ENCODE measurements at regions not wholly inside any gene's neighbourhood (a gene's known extent, or its start where the extent isn't known, plus 50 kb on each side); places are given as distances from the start of the nearest gene placed in this dataset.

DNA sequence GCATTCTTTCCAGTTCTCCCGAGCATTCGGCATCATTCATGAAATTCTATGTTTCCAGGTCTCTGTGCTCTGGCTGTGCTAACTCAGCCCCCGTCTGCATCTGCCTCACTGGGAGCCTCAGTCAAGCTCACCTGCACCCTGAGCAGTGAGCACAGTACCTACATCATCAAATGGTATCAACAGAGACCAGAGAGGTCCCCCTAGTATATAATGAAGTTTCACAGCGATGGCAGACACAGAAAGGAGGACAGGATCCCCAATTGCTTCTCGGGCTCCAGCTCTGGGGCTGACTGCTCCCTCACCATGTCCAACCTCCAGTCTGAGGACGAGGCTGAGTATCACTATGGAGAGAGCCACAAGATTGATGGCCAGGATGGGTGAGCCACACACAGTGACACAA lies 52.8 kb upstream of the IGLL5 start:
- TF ChIP-seq, protein P1, sequence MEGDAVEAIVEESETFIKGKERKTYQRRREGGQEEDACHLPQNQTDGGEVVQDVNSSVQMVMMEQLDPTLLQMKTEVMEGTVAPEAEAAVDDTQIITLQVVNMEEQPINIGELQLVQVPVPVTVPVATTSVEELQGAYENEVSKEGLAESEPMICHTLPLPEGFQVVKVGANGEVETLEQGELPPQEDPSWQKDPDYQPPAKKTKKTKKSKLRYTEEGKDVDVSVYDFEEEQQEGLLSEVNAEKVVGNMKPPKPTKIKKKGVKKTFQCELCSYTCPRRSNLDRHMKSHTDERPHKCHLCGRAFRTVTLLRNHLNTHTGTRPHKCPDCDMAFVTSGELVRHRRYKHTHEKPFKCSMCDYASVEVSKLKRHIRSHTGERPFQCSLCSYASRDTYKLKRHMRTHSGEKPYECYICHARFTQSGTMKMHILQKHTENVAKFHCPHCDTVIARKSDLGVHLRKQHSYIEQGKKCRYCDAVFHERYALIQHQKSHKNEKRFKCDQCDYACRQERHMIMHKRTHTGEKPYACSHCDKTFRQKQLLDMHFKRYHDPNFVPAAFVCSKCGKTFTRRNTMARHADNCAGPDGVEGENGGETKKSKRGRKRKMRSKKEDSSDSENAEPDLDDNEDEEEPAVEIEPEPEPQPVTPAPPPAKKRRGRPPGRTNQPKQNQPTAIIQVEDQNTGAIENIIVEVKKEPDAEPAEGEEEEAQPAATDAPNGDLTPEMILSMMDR (IDR thresholded peaks at IDR 0.05): no peak
- no peak for TF ChIP-seq POLR2AphosphoS5 (IDR thresholded peaks at IDR 0.05; ENCODE audit: insufficient read depth in 1 of 2, low read depth in 1 of 2)
- TF ChIP-seq POLR2A (IDR thresholded peaks at IDR 0.05): no peak
